ENCODE measurements at regions not wholly inside any gene's neighbourhood (a gene's known extent, or its start where the extent isn't known, plus 50 kb on each side); places are given as distances from the start of the nearest gene placed in this dataset.

DNA sequence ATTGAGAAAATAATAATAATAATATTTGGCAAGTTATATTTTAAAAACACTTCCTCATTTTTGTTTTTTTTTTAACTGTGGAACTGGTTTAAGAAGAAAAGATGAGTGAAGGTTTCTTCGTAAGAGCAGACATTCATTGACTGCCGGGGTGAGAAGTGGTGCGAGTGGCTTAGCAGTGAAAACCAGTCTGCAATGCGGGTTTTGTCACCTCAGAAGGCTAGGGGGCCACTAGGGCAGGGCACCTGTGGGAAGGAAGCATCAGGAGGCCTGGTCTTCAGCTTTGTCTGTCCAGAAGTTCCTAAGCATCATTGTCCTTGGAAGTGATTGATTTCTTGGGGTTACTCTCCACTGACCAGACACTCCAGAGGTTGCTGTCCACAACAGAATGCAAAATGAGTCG is 339.2 kb downstream of the ZNF326 start:
- no peak for TF ChIP-seq CTCF (IDR thresholded peaks at IDR 0.05; ENCODE audit: insufficient read depth, low read depth, low read length)
- TF ChIP-seq EZH2 (IDR thresholded peaks at IDR 0.05; ENCODE audit: insufficient read depth, low read length), result no peak
